Stimulated activated CD4-positive, alpha-beta T cell treated with anti-CD3 and anti-CD28 coated beads, Interleukin-15, amount 100 ng/mL, for 48 hours (primary cell): ENCODE measurements at regions not wholly inside any gene's neighbourhood (a gene's known extent, or its start where the extent isn't known, plus 50 kb on each side); places are given as distances from the start of the nearest gene placed in this dataset.
"Not testable (repeated sequence)": the region's sequence is repeated elsewhere in the genome, so short reads cannot be mapped to it uniquely, and the experiment has no call there.

ENCODE experiments used
- DNase-seq, 2 donors: peaks; one replicate each; pipeline ENCODE4 v3.0.0-alpha.2; 2020; ENCODE audit warnings: low read depth in 2 of 2

GRCh38 chr15:56568466-56569167, 103.7 kb upstream of the MNS1 start:
- DNase-seq = no peak

- DNase-seq = no peak
Observed at GRCh38 chr15:56557415-56557814, 92.5 kb upstream of the MNS1 start.

- DNase-seq = no peak
Observed at GRCh38 chr15:56553486-56553885, 88.5 kb upstream of the MNS1 start.

GRCh38 chr15:56552659-56553058, 87.7 kb upstream of the MNS1 start:
- no peak for DNase-seq

GRCh38 chr15:56540570-56540969, 75.6 kb upstream of the MNS1 start:
- DNase-seq = not testable (repeated sequence)

- not testable (repeated sequence) for DNase-seq
Observed at GRCh38 chr15:56540157-56540556, 75.2 kb upstream of the MNS1 start.

GRCh38 chr15:56538901-56539545, 74.1 kb upstream of the MNS1 start:
- no peak for DNase-seq

- DNase-seq = peak in 1 of 2 donors; percentile 3
Observed at GRCh38 chr15:56537881-56538280, 72.9 kb upstream of the MNS1 start.

GRCh38 chr15:56534728-56535127, 69.8 kb upstream of the MNS1 start:
- DNase-seq = no peak

- no peak for DNase-seq
Observed at GRCh38 chr15:56533731-56534403, 68.9 kb upstream of the MNS1 start.

- no peak for DNase-seq
Observed at GRCh38 chr15:56532721-56533460, 68.0 kb upstream of the MNS1 start.

- DNase-seq = no peak
Observed at GRCh38 chr15:56530157-56530556, 65.2 kb upstream of the MNS1 start.

GRCh38 chr15:56528136-56528535, 63.2 kb upstream of the MNS1 start:
- DNase-seq = no peak

GRCh38 chr15:56524915-56525314, 60.0 kb upstream of the MNS1 start:
- DNase-seq = no peak

GRCh38 chr15:56523521-56523920, 58.6 kb upstream of the MNS1 start:
- no peak for DNase-seq

- DNase-seq = no peak
Observed at GRCh38 chr15:56519000-56519399, 54.1 kb upstream of the MNS1 start.
